WTC11 (cell line): ENCODE measurements at regions not wholly inside any gene's neighbourhood (a gene's known extent, or its start where the extent isn't known, plus 50 kb on each side); places are given as distances from the start of the nearest gene placed in this dataset.

Experiments used
- ATAC-seq: fragments of 200-7000 bp; cut with Tn5 transposase; 2 replicates; pipeline ENCODE4 v1.10.0; 2021; ENCODE audit warnings: mild to moderate bottlenecking, moderate library complexity
- CTCF ChIA-PET: fragments of 300-600 bp; sonication (Branson Sonifier 250); formaldehyde crosslinking; loops from one replicate; lab custom pipeline; 2021; ENCODE audit warnings: antibody characterized with exemption; lab: Charles Lee
- POLR2A ChIA-PET: fragments of 350-600 bp; sonication (Branson Sonifier 250); formaldehyde crosslinking; loops from one replicate; lab custom pipeline; 2021; ENCODE audit warnings: antibody characterized with exemption; lab: Charles Lee
- DNase-seq: peaks from one replicate; pipeline ENCODE4 v3.0.0; 2021; ENCODE audit warnings: low spot score
- H3K27ac Mint-ChIP-seq: 2 replicates; pipeline ENCODE4 v1.8.0; 2021; ENCODE audit warnings: mixed read lengths
- H3K27me3 Mint-ChIP-seq: 2 replicates; pipeline ENCODE4 v1.8.0; 2021; ENCODE audit warnings: low read depth, mild to moderate bottlenecking, moderate library complexity, mixed read lengths
- H3K36me3 Mint-ChIP-seq: 2 replicates; pipeline ENCODE4 v1.8.0; 2021; ENCODE audit warnings: mixed read lengths
- H3K4me1 Mint-ChIP-seq: 2 replicates; pipeline ENCODE4 v1.8.0; 2022; ENCODE audit warnings: mixed read lengths
- H3K4me3 Mint-ChIP-seq: 2 replicates; pipeline ENCODE4 v1.8.0; 2021; ENCODE audit warnings: mild to moderate bottlenecking, moderate library complexity, mixed read lengths
- H3K9me3 Mint-ChIP-seq: 2 replicates; pipeline ENCODE4 v1.8.0; 2021; ENCODE audit warnings: mixed read lengths
- AR ChIP-seq: fragments of 250-450 bp; sonication (Bioruptor Pico); IDR thresholded peaks from 2 replicates; pipeline ENCODE4 v1.9.0; 2021; ENCODE audit warnings: mild to moderate bottlenecking
- ATF3 ChIP-seq: sonication (generic); formaldehyde crosslinking; conservative IDR thresholded peaks from 2 replicates; pipeline ENCODE4 v1.8.1; 2022; ENCODE audit warnings: mild to moderate bottlenecking, missing genetic modification reagents
- E2F1 ChIP-seq: sonication (generic); formaldehyde crosslinking; IDR thresholded peaks from 2 replicates; pipeline ENCODE4 v1.8.0; 2022; ENCODE audit warnings: mild to moderate bottlenecking, missing genetic modification reagents
- ERG ChIP-seq: fragments of 250-450 bp; sonication (Bioruptor Pico); IDR thresholded peaks from 2 replicates; pipeline ENCODE4 v1.8.0; 2021; ENCODE audit warnings: mild to moderate bottlenecking
- FOXK1 ChIP-seq: sonication (generic); formaldehyde crosslinking; IDR thresholded peaks from 2 replicates; pipeline ENCODE4 v1.8.0; 2022; ENCODE audit warnings: mild to moderate bottlenecking, moderate library complexity, missing genetic modification reagents
- GRHL2 ChIP-seq: fragments of 250-450 bp; sonication (Bioruptor Pico); IDR thresholded peaks from 2 replicates; pipeline ENCODE4 v1.8.0; 2022; ENCODE audit warnings: mild to moderate bottlenecking, moderate library complexity; ENCODE audit not compliant: insufficient replicate concordance, severe bottlenecking
- IRF1 ChIP-seq: sonication (generic); formaldehyde crosslinking; IDR thresholded peaks from 2 replicates; pipeline ENCODE4 v1.8.0; 2023; ENCODE audit warnings: missing genetic modification reagents
- KAT7 ChIP-seq: sonication (generic); formaldehyde crosslinking; IDR thresholded peaks from 2 replicates; pipeline ENCODE4 v1.8.1; 2023; ENCODE audit warnings: missing genetic modification reagents, mild to moderate bottlenecking, borderline replicate concordance
- MXD4 ChIP-seq: fragments of 250-450 bp; sonication (Bioruptor Pico); IDR thresholded peaks from 2 replicates; pipeline ENCODE4 v1.8.0; 2021; ENCODE audit warnings: mild to moderate bottlenecking, moderate library complexity, borderline replicate concordance
- NR3C1 ChIP-seq: sonication (generic); formaldehyde crosslinking; conservative IDR thresholded peaks from 2 replicates; pipeline ENCODE4 v1.8.1; 2023; ENCODE audit warnings: low read depth, mild to moderate bottlenecking, missing genetic modification reagents
- OVOL2 ChIP-seq: fragments of 250-450 bp; sonication (Bioruptor Pico); IDR thresholded peaks from 2 replicates; pipeline ENCODE4 v1.9.0; 2021; ENCODE audit warnings: mild to moderate bottlenecking, borderline replicate concordance
- PREB ChIP-seq: sonication (generic); formaldehyde crosslinking; IDR thresholded peaks from 2 replicates; pipeline ENCODE4 v1.8.1; 2022; ENCODE audit warnings: mild to moderate bottlenecking, missing genetic modification reagents, moderate library complexity, borderline replicate concordance
- TEAD4 ChIP-seq: sonication (generic); formaldehyde crosslinking; IDR thresholded peaks from 2 replicates; pipeline ENCODE4 v1.8.0; 2022; ENCODE audit warnings: mild to moderate bottlenecking, missing genetic modification reagents
- TP53 ChIP-seq: sonication (generic); formaldehyde crosslinking; IDR thresholded peaks from 2 replicates; pipeline ENCODE4 v1.8.1; 2023; ENCODE audit warnings: mild to moderate bottlenecking, missing genetic modification reagents
- ZMAT4 ChIP-seq: fragments of 250-450 bp; sonication (Bioruptor Pico); IDR thresholded peaks from 2 replicates; pipeline ENCODE4 v1.9.0; 2021; ENCODE audit warnings: mild to moderate bottlenecking
- ZNF396 ChIP-seq: fragments of 250-450 bp; sonication (Bioruptor Pico); IDR thresholded peaks from 2 replicates; pipeline ENCODE4 v1.8.0; 2021; ENCODE audit warnings: mild to moderate bottlenecking, moderate library complexity, borderline replicate concordance
- ZNF416 ChIP-seq: fragments of 250-450 bp; sonication (Bioruptor Pico); IDR thresholded peaks from 2 replicates; pipeline ENCODE4 v1.9.0; 2021; ENCODE audit warnings: mild to moderate bottlenecking, inconsistent platforms
- ZNF425 ChIP-seq: fragments of 250-450 bp; sonication (Bioruptor Pico); conservative IDR thresholded peaks from 2 replicates; pipeline ENCODE4 v1.9.0; 2021; ENCODE audit warnings: mild to moderate bottlenecking
- ZNF671 ChIP-seq: fragments of 250-450 bp; sonication (Bioruptor Pico); IDR thresholded peaks from 2 replicates; pipeline ENCODE4 v1.8.0; 2021; ENCODE audit warnings: mild to moderate bottlenecking
- ZSCAN18 ChIP-seq: fragments of 250-450 bp; sonication (Bioruptor Pico); IDR thresholded peaks from 2 replicates; pipeline ENCODE4 v2.1.2; 2022; ENCODE audit warnings: mild to moderate bottlenecking, moderate library complexity

- H3K4me1 Mint-ChIP-seq, result 0 out of 2 replicates have a peak, but pooled peaks cover 7% of the 10 kb centered on the region
- no peaks in the 10 kb centered on the region for H3K36me3 Mint-ChIP-seq
- H3K27me3 Mint-ChIP-seq, result no peaks in the 10 kb centered on the region
- H3K27ac Mint-ChIP-seq, result no peak overlapping the region
- no peak overlapping the region for H3K4me3 Mint-ChIP-seq
- TF ChIP-seq ATF3 (CRISPR knock-in tag) (no peak), IRF1 (CRISPR knock-in tag) (no peak), ZSCAN18 (CRISPR knock-in tag) (no peak), TEAD4 (CRISPR knock-in tag) (no peak), MXD4 (CRISPR knock-in tag) (no peak), OVOL2 (CRISPR knock-in tag) (no peak), FOXK1 (CRISPR knock-in tag) (no peak), ZNF671 (CRISPR knock-in tag) (no peak), ERG (CRISPR knock-in tag) (no peak), KAT7 (CRISPR knock-in tag) (no peak), AR (CRISPR knock-in tag) (no peak), TP53 (CRISPR knock-in tag) (no peak), GRHL2 (CRISPR knock-in tag) (no peak)
- POLR2A ChIA-PET, result no interaction called here
- no peaks in the 10 kb centered on the region for H3K9me3 Mint-ChIP-seq
- DNase-seq (no peak), ATAC-seq (no peak)
- CTCF ChIA-PET, result no interaction called here
Observed at GRCh38 chr2:164112105-164112504, 376.3 kb upstream of the FIGN start.

GRCh38 chr2:164110515-164110914, 374.7 kb upstream of the FIGN start:
- Mint-ChIP-seq H3K4me1 (0 out of 2 replicates have a peak, but pooled peaks cover 7% of the 10 kb centered on the region), H3K27ac (no peak overlapping the region), H3K4me3 (no peak overlapping the region), H3K36me3 (no peaks in the 10 kb centered on the region), H3K27me3 (no peaks in the 10 kb centered on the region), H3K9me3 (no peaks in the 10 kb centered on the region)
- DNase-seq (no peak), ATAC-seq (no peak)
- CTCF ChIA-PET, result no interaction called here
- POLR2A ChIA-PET, result no interaction called here
- TF ChIP-seq ZNF396 (CRISPR knock-in tag) (no peak), ZNF425 (CRISPR knock-in tag) (no peak), PREB (CRISPR knock-in tag) (no peak), NR3C1 (CRISPR knock-in tag) (no peak), FOXK1 (CRISPR knock-in tag) (no peak), MXD4 (CRISPR knock-in tag) (no peak), ERG (CRISPR knock-in tag) (no peak), OVOL2 (CRISPR knock-in tag) (no peak), E2F1 (no peak), ZMAT4 (CRISPR knock-in tag) (no peak), ZNF416 (no peak)
